Kidney (tissue), 13 donors: ENCODE measurements at regions not wholly inside any gene's neighbourhood (a gene's known extent, or its start where the extent isn't known, plus 50 kb on each side); places are given as distances from the start of the nearest gene placed in this dataset.

Experiments used
- DNase-seq, 5 donors: peaks; one replicate each; pipeline ENCODE4 v3.0.0-alpha.2; 2013 to 2020
- FAIRE-seq: peaks from 2 replicates; lab custom pipeline; 2012; peaks lifted over from hg19 to GRCh38; lab: Jason Lieb, UNC
- H3K27ac ChIP-seq, 2 donors: one replicate each; pipeline ENCODE4 v1.7.0; 2013; ENCODE audit warnings: low read depth in 2 of 2, low read length in 2 of 2, inconsistent platforms in 1 of 2
- H3K27me3 ChIP-seq: one replicate; pipeline ENCODE4 v1.7.1; 2013; ENCODE audit warnings: low read length, inconsistent platforms; ENCODE audit not compliant: control insufficient read depth, insufficient read depth
- H3K36me3 ChIP-seq, 3 donors: one replicate each; pipeline versions ENCODE4 v1.7.0 to v1.7.1; 2013; ENCODE audit warnings: low read length in 3 of 3, control low read depth in 1 of 3, inconsistent platforms in 1 of 3; ENCODE audit not compliant: insufficient read depth in 3 of 3, control insufficient read depth in 2 of 3
- H3K4me1 ChIP-seq, 3 donors: one replicate each; pipeline versions ENCODE4 v1.7.0 to v1.7.1; 2013; ENCODE audit warnings: low read length in 3 of 3, inconsistent platforms in 1 of 3, low read depth in 1 of 3; ENCODE audit not compliant: control insufficient read depth in 2 of 3, insufficient read depth in 2 of 3
- H3K4me3 ChIP-seq, 3 donors: one replicate each; pipeline versions ENCODE4 v1.7.0 to v1.8.1; 2013; ENCODE audit warnings: low read length in 3 of 3, control low read depth in 1 of 3, inconsistent platforms in 1 of 3
- H3K9ac ChIP-seq, 3 donors: one replicate each; pipeline versions ENCODE4 v1.7.0 to v1.7.1; 2013; ENCODE audit warnings: low read length in 3 of 3, control low read depth in 1 of 3, inconsistent platforms in 1 of 3
- H3K9me3 ChIP-seq, 3 donors: one replicate each; pipeline versions ENCODE4 v1.7.0 to v1.7.1; 2013; ENCODE audit warnings: low read length in 3 of 3, control low read depth in 1 of 3, inconsistent platforms in 1 of 3; ENCODE audit not compliant: control insufficient read depth in 2 of 3, insufficient read depth in 1 of 3
- CTCF ChIP-seq: IDR thresholded peaks from 3 replicates; pipeline ENCODE4 v1.5.1; 2012; ENCODE audit warnings: mild to moderate bottlenecking, moderate library complexity, borderline replicate concordance; ENCODE audit not compliant: insufficient read depth; ENCODE audit errors: extremely low read depth
- intact Hi-C: fragments of 100-400 bp; cut with DNase I; formaldehyde crosslinking; loops from one replicate; pipeline ENCODE4 v1.11.1; 2022
- donor health status: control.
- donor health status: control.
- donor health status: control.
- donor health status: control.
- donor health status: control.
- donor health status: DM: yes; HTN: yes; CAD: no.
- donor health status: Normal renal cell carcinoma (clear cell type).

- TF ChIP-seq CTCF = no peak
- H3K36me3 ChIP-seq = no peaks in the 10 kb centered on the region
- no peak overlapping the region for H3K9ac ChIP-seq
- no peaks in the 10 kb centered on the region for H3K27me3 ChIP-seq
- H3K4me1 ChIP-seq = no peaks in the 10 kb centered on the region
- peak in 2 of 5 donors; percentile 1 to 7 for DNase-seq
- H3K9me3 ChIP-seq = no peaks in the 10 kb centered on the region
- no peak for FAIRE-seq
- intact Hi-C loops = no loop called here
- H3K4me3 ChIP-seq = no peak overlapping the region
- no peak overlapping the region for H3K27ac ChIP-seq
These were observed 292.5 kb upstream of the DCAF8L1 start for GRCh38 chrX:28273736-28274135.

DNA sequence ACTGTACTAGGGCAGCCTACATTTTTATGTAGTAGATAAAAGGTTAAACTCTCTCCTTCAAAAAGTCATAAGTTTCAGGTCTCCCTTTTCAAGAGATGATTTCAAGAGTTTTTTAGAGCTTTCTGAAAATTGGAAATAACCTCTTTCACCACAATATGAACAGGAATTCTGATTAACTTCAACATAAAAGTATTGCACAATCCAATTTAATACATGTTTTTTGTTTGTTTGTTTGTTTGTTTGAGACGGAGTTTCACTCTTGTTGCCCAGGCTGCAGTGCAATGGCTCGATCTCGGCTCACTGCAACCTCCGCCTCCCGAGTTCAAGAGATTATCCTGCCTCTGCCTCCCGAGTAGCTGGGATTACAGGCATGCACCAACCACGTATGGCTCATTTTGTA lies 265.4 kb upstream of the DCAF8L1 start:
- Histone ChIP-seq H3K36me3 (no peaks in the 10 kb centered on the region), H3K9ac (no peak overlapping the region), H3K4me3 (no peak overlapping the region), H3K27me3 (no peaks in the 10 kb centered on the region), H3K27ac (no peak overlapping the region), H3K9me3 (no peaks in the 10 kb centered on the region), H3K4me1 (no peaks in the 10 kb centered on the region)
- no peak for DNase-seq
- intact Hi-C loops = no loop called here
- no peak for TF ChIP-seq CTCF
- no peak for FAIRE-seq

DNA sequence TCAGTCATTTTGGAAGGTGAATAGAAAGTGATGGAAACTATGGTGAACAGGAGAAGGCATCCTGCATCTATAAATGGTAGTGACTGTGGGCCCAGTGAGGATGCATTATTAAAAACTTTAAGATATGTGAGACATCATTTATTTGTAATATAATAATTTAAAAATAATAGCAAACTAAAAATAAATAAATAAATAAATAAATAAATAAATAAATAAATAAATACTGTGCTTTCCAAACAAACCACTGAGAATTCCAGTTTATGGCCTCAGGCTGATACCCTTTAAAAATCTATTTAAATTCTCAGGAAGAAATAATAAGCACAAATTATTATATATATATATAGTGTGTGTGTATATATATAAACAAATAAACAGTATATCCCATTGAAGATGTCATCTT lies 248.0 kb upstream of the DCAF8L1 start:
- DNase-seq (no peak), FAIRE-seq (no peak)
- Histone ChIP-seq H3K36me3 (no peaks in the 10 kb centered on the region), H3K27me3 (no peaks in the 10 kb centered on the region), H3K27ac (no peak overlapping the region), H3K9ac (no peak overlapping the region), H3K4me1 (no peaks in the 10 kb centered on the region), H3K9me3 (no peaks in the 10 kb centered on the region), H3K4me3 (no peak overlapping the region)
- TF ChIP-seq CTCF = no peak
- intact Hi-C loops = no loop called here

DNA sequence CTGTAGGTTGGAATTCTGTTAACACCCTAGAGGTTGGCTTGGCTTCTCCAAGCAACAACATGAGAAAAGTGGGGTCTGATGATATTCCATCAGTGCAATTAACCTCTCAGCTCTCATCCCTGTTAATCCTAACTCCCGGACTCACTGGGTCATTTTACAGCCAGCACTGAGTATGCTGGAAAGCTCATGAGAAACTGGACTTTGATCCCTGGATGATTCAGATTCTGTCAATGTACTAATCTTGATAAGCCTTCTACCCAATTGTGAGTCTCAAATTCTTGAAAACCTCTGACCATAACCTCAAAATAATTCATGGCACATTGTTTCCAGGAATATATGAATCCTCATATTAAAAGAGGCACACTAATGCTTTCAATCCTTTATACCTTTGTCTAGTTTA lies 244.3 kb upstream of the DCAF8L1 start:
- Histone ChIP-seq H3K9ac (no peak overlapping the region), H3K4me1 (no peaks in the 10 kb centered on the region), H3K4me3 (no peak overlapping the region), H3K27me3 (no peaks in the 10 kb centered on the region), H3K27ac (no peak overlapping the region), H3K9me3 (no peaks in the 10 kb centered on the region), H3K36me3 (no peaks in the 10 kb centered on the region)
- FAIRE-seq (no peak), DNase-seq (no peak)
- no peak for TF ChIP-seq CTCF
- intact Hi-C loops = no loop called here
